ENCODE measurements at regions not wholly inside any gene's neighbourhood (a gene's known extent, or its start where the extent isn't known, plus 50 kb on each side); places are given as distances from the start of the nearest gene placed in this dataset.
A peak's percentile ranks its signal among the peaks of the same experiment; 100 is the strongest.
"Not testable (repeated sequence)": the region's sequence is repeated elsewhere in the genome, so short reads cannot be mapped to it uniquely, and the experiment has no call there.

- no peak for DNase-seq (ENCODE audit: low read depth in 2 of 2)
These were observed 284.1 kb downstream of the BMP4 start for GRCh38 chr14:53672526-53672925.

GRCh38 chr14:53670701-53671100 lies 285.9 kb downstream of the BMP4 start:
- peak; percentile 70 to 74 for DNase-seq (ENCODE audit: low read depth in 2 of 2)

- DNase-seq (ENCODE audit: low read depth in 2 of 2) = peak; percentile 57 to 63
These were observed 287.7 kb downstream of the BMP4 start for GRCh38 chr14:53668897-53669296.

- DNase-seq (ENCODE audit: low read depth in 2 of 2) = no peak
These were observed 292.9 kb downstream of the BMP4 start for GRCh38 chr14:53663709-53664108.

- no peak for DNase-seq (ENCODE audit: low read depth in 2 of 2)
These were observed 301.4 kb downstream of the BMP4 start for GRCh38 chr14:53655080-53655785.

DNA sequence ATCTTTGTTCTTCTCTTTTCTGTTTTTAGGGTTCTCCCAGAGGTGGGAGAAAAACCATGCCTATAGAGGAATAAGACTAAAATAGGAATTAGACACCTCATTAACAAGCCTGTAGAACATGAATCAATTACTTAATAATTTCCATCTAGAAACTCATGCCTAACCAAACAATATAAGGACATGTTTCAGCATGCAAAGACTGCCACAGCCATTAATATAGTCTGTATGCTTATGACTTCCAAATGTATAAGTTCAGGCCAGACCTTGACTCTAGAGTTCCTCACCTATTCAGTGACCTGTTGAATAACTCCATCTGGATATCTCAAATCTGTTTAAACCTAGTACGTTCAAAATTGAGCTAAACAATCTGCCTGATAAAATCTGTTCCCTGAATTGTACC lies 304.6 kb downstream of the BMP4 start:
- DNase-seq (ENCODE audit: low read depth in 2 of 2) = no peak

- no peak for DNase-seq (ENCODE audit: low read depth in 2 of 2)
These were observed 305.4 kb downstream of the BMP4 start for GRCh38 chr14:53651096-53651740.

DNA sequence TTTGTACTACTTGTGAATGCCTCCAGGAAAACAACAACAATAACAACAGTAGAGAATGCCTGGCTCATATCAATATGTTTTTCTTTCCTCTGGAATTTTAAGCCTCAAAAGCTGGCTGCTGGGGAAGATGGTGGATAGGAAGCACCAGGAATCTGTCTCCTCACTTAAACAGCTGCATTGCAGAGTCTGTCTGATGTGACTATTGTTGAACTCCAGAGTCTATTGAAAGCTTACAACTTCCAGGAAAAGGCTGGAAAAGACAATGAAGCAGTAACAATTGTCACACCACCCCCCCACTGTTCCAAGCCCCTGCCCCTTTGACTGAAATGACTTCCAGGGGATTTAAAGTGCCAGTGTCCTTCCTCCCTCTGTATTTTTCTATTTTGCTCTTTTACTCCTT lies 309.7 kb downstream of the BMP4 start:
- DNase-seq (ENCODE audit: low read depth in 2 of 2) = no peak

DNA sequence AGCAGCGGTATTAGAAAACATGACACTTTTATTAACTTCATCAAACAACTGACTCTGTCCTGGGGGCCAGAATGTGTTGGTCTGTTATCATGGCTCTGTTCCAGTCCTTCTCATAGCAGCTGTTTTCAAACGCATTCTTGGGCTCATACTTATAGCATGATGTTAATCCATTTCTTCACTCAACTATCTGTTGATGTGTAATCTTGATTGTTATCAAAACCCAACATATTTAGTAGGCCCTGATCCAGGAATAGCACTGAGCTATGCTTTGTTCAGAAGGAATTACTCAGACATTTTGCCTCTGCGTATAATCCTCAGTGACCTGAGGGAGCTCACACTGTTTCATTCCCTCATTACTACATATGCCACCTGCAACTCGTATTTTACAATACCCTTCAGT lies 315.9 kb downstream of the BMP4 start:
- peak; percentile 21 to 27 for DNase-seq (ENCODE audit: low read depth in 2 of 2)

DNA sequence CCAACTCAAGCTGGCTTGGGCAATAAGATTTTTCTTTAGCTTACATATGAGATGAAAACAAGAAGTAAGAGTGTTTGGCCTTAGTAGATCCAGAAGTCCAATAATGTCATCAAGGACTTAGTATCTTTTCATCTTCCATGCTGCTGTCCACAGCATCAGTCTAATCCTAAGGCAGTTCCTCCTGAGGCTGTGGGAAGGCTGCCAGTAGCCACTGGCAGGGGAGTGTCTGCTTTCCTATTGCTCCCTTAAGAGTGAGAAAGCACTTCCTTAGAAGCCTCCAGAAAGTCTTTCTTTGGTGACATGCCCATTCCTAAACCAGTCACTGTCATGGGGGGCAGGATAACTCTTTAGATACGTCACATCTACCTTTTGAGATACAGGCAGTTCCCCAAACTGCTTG lies 317.7 kb downstream of the BMP4 start:
- no peak for DNase-seq (ENCODE audit: low read depth in 2 of 2)

- no peak for DNase-seq (ENCODE audit: low read depth in 2 of 2)
These were observed 321.8 kb downstream of the BMP4 start for GRCh38 chr14:53634793-53635192.

DNA sequence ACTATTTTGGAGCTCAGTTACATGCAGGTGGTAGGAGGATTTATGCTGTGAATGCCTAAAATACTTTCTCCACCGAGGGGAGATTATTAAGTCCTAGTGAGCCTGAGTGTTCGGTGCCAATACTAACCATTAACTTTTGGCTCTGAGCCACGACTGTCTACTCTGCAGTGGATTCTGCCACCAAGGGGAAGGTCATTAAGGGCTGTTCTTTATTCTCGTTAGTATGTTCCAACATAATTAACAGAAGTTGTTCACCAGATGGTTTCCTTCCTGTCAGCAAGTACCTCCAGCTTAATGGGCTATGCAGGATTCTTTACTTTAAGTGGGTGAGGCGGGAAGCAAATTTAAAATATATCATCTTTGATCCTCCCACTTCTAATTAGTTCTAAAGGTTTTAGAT lies 326.3 kb downstream of the BMP4 start:
- no peak for DNase-seq (ENCODE audit: low read depth in 2 of 2)

DNA sequence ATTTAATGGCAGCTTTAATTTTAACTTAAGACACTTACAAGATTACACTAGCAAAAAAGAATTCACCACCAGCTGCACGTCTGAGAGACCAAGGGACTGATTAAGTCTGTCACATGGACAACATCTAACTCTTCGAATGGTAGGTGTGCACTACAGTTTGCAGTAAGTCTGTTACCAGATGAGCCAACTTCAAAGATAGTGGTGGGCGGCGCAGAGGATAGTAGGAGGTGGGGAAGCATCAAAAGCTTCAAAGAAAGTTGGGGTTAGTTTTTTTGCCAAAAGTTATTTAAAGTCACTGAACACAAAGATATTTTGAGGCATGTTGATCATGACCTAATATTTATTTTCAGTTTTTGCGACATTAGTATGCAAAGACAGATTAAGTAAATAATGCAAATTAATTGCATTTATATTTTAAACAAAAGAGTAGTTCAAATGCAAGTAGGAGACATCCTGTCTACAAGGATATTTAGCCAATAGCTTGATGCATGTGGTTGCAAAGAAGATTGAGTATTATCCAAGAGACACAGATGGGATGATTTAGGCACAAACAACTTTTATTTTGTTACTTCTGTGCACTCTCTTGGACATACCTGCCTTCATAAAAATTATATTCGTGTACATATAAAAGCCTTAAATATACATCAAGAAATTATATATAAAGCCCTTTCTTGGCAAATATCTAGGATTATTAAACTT lies 327.7 kb downstream of the BMP4 start:
- no peak for DNase-seq (ENCODE audit: low read depth in 2 of 2)

DNA sequence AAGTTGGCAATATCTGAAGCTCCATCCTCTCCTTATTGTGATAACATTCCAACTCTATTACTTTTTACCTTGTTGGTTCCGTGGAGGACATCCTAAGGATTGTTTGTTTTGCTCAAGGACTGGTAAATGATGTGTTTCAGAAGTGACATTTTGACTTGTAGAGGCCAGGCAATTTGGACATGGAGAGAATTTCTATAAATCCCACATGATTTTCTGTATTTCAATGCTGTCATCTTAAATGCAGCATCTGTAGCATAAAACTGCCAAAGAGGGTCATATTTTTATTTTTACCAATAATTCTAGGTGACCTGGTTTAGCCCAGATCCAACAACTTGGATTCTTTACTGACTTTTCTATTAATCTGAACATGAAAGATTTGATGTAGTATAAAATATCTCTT lies 328.4 kb downstream of the BMP4 start:
- DNase-seq (ENCODE audit: low read depth in 2 of 2) = no peak

DNA sequence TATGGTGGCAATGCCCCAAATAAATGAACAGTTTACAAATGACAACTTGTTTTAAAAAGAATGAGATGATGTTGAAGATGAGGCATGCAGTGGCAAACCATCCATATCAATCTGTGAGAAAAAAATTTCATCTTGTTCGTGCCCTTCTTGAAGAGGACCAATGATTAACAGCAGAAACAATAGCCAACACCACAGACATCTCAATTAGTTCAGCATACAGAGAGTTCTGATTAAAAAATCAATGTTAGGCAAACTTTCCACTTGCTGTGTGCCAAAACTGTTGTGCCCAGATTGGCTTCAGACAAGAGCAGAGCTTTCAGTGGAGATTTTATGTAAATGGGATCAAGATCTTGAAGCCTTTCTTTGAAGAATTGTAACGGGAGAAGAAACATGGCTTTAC lies 329.9 kb downstream of the BMP4 start:
- no peak for DNase-seq (ENCODE audit: low read depth in 2 of 2)

- no peak for DNase-seq (ENCODE audit: low read depth in 2 of 2)
These were observed 334.2 kb downstream of the BMP4 start for GRCh38 chr14:53622447-53622846.

DNA sequence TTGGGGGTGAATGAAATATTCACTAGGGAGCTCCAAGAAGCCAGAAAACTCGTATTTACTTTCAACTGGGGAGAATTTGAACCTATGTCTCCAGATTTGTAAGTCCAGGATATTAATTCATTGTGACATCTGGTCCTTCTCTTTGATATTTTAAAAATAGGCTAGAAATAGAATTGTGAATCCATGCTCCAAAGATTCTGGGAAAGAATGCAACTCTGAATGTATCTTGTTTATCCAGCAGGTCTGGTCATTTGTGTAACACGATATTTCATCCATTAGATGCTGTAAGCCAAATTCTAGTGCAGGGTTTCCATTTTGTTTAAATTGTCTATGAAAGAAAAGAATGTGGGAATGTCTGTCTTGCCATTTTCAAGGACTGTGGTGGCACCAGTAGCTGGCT lies 334.7 kb downstream of the BMP4 start:
- no peak for DNase-seq (ENCODE audit: low read depth in 2 of 2)

DNA sequence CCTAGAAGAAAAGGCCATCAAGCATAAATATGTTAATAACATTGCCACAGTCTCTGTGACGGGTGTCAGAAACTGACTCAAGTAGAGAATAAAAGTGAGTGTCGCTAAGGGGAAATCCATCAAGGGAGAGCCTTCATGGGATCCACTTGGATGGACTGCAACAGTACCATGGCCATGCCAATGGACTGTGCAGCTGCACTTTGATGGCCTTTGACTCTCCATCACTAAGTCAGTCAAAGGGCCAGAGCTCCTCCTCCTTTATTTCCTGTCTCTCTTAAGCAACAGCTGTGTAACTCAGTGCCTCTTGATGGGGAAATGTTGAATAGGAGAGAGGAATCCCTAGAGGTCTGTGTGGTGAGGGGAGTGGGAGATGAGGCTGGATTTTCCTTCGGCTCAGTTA lies 335.2 kb downstream of the BMP4 start:
- no peak for DNase-seq (ENCODE audit: low read depth in 2 of 2)

DNA sequence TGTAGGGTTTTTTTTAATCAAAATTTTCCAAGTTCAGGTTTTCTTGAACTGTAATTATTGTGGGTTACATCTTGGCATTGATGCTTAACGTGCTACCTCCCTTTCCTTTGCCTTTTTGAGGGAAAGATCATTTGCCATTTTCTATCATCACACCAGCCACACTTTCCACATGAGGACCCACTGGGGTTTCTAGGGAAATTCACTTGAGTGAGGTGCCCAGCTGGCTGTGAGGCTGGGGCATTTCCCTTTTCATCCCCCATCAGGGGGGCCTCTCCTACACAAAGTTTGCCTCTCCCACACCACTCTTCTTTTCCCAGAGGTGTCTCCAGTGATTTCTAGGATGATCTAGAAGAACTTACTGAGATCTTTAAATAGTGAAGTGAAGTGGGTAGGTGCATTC lies 335.7 kb downstream of the BMP4 start:
- no peak for DNase-seq (ENCODE audit: low read depth in 2 of 2)

GRCh38 chr14:53620317-53620716 lies 336.3 kb downstream of the BMP4 start:
- peak; percentile 45 to 47 for DNase-seq (ENCODE audit: low read depth in 2 of 2)

DNA sequence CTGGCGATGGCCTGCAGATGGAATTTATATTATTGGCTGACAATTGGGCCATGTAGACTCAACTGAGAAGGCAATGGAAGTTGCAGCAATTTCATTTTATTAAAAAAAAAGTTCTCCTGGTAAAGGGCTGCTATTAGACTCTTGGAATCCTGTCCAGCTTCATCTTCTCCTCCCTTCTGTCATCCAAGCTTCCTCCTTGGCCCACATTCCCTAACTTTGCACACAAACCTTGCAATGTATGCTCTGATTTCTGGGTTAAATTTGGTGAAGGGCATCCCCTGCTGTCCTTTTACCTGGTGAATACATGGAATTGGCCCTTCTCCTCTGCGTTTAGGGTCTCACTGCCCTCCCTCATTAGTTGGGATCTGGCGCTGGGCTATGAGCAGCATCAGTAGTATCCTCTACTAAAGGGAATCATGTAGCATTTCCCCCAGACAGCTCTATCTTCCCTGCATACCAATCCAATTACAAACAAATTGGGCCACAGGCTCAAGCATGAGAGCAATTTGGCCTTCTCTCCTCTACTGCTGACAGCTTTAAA lies 336.9 kb downstream of the BMP4 start:
- DNase-seq (ENCODE audit: low read depth in 2 of 2) = peak; percentile 42 to 48

- not testable (repeated sequence) for DNase-seq (ENCODE audit: low read depth in 2 of 2)
These were observed 340.1 kb downstream of the BMP4 start for GRCh38 chr14:53616536-53616935.

- DNase-seq (ENCODE audit: low read depth in 2 of 2) = no peak
These were observed 341.4 kb downstream of the BMP4 start for GRCh38 chr14:53615252-53615651.
